B cell (primary cell): ENCODE measurements at regions not wholly inside any gene's neighbourhood (a gene's known extent, or its start where the extent isn't known, plus 50 kb on each side); places are given as distances from the start of the nearest gene placed in this dataset.

Source experiments
- ATAC-seq: fragments of 200-7000 bp; cut with Tn5 transposase; one replicate; pipeline ENCODE4 v1.10.0; 2021; ENCODE audit warnings: low read depth, mild to moderate bottlenecking, moderate number of reproducible peaks, moderate library complexity
- CTCF ChIA-PET: fragments of 350-600 bp; sonication (Branson Sonifier 250); formaldehyde crosslinking; loops from one replicate; lab custom pipeline; 2021; ENCODE audit warnings: antibody characterized with exemption, inconsistent platforms; lab: Charles Lee
- POLR2A ChIA-PET: fragments of 350-600 bp; sonication (Branson Sonifier 250); formaldehyde crosslinking; loops from one replicate; lab custom pipeline; 2021; ENCODE audit warnings: antibody characterized with exemption; lab: Charles Lee
- DNase-seq: peaks from one replicate; pipeline ENCODE4 v3.0.0; 2013
- H2AFZ ChIP-seq: 2 replicates; pipeline ENCODE4 v1.6.1; 2012; ENCODE audit warnings: mild to moderate bottlenecking, low read depth, low read length; ENCODE audit not compliant: insufficient read depth, poor library complexity, severe bottlenecking
- H3K27ac ChIP-seq, 2 donors: 1 replicate in 1 of 2; 2 replicates in 1 of 2; pipeline ENCODE4 v1.5.1; 2012 to 2013; ENCODE audit warnings: low read length in 2 of 2, mild to moderate bottlenecking in 2 of 2, moderate library complexity in 1 of 2
- H3K27me3 ChIP-seq, 4 experiments: fragments of 200-600 bp in 1 of 4; sonication (generic) in 1 of 4; replicated peaks in 1 of 4; 1 replicate in 2 of 4; 2 replicates in 2 of 4; pipeline versions ENCODE4 v1.6.1 to v1.7.0; 2013 to 2016; ENCODE audit warnings: low read length in 3 of 4, mild to moderate bottlenecking in 2 of 4, mixed read lengths in 1 of 4, moderate library complexity in 1 of 4; ENCODE audit not compliant: insufficient read depth in 4 of 4, control insufficient read depth in 3 of 4; ENCODE audit errors: control extremely low read depth in 1 of 4
- H3K36me3 ChIP-seq, 2 experiments: replicated peaks in 1 of 2; 1 replicate in 1 of 2; 2 replicates in 1 of 2; pipeline versions ENCODE4 v1.6.1 to v1.7.1; 2013; ENCODE audit warnings: low read length in 1 of 2; ENCODE audit not compliant: insufficient read depth in 2 of 2, control insufficient read depth in 1 of 2; ENCODE audit errors: control extremely low read depth in 1 of 2, extremely low read depth in 1 of 2
- H3K4me1 ChIP-seq, 2 donors: fragments of 200-600 bp in 1 of 2; sonication (generic) in 1 of 2; 1 replicate in 1 of 2; 2 replicates in 1 of 2; pipeline versions ENCODE4 v1.5.1 to v1.6.1; 2013 to 2017; ENCODE audit warnings: low read length in 2 of 2; ENCODE audit not compliant: control insufficient read depth in 2 of 2, insufficient read depth in 2 of 2
- H3K4me2 ChIP-seq: replicated peaks from 2 replicates; pipeline ENCODE3; 2012; ENCODE audit warnings: mild to moderate bottlenecking, low read depth, low read length; ENCODE audit not compliant: poor library complexity, severe bottlenecking
- H3K4me3 ChIP-seq, 5 experiments: fragments of 200-600 bp in 1 of 5; sonication (generic) in 1 of 5; 1 replicate in 3 of 5; 2 replicates in 2 of 5; pipeline versions ENCODE4 v1.5.1 to v1.7.0; 2011 to 2016; ENCODE audit warnings: low read length in 4 of 5, mild to moderate bottlenecking in 4 of 5, low read depth in 2 of 5, control low read depth in 1 of 5, moderate library complexity in 1 of 5; ENCODE audit not compliant: insufficient read depth in 1 of 5; ENCODE audit errors: control extremely low read depth in 1 of 5, extremely low read depth in 1 of 5
- H3K79me2 ChIP-seq: fragments of 200-600 bp; sonication (generic); one replicate; pipeline ENCODE4 v1.6.0; 2016; ENCODE audit warnings: low read length; ENCODE audit not compliant: control insufficient read depth, insufficient read depth
- H3K9ac ChIP-seq: fragments of 200-600 bp; sonication (generic); 2 replicates; pipeline ENCODE4 v1.6.1; 2017; ENCODE audit warnings: mild to moderate bottlenecking, low read length, moderate library complexity
- H3K9me3 ChIP-seq, 3 donors: one replicate each; pipeline versions ENCODE4 v1.6.1 to v1.7.1; 2013; ENCODE audit warnings: low read length in 2 of 3; ENCODE audit not compliant: control insufficient read depth in 2 of 3, insufficient read depth in 1 of 3; ENCODE audit errors: control extremely low read depth in 1 of 3
- H4K20me1 ChIP-seq: 2 replicates; pipeline ENCODE4 v1.6.0; 2012; ENCODE audit warnings: mild to moderate bottlenecking, low read length; ENCODE audit not compliant: insufficient read depth, control insufficient read depth, poor library complexity, severe bottlenecking
- H3K27ac Mint-ChIP-seq: one replicate; pipeline ENCODE4 v1.8.0; 2021; ENCODE audit warnings: mixed read lengths
- H3K27me3 Mint-ChIP-seq: one replicate; pipeline ENCODE4 v1.8.0; 2021; ENCODE audit warnings: mixed read lengths
- H3K4me1 Mint-ChIP-seq: one replicate; pipeline ENCODE4 v1.8.0; 2021; ENCODE audit warnings: mixed read lengths
- H3K4me3 Mint-ChIP-seq: one replicate; pipeline ENCODE4 v1.8.0; 2021; ENCODE audit warnings: mixed read lengths
- H3K9me3 Mint-ChIP-seq: one replicate; pipeline ENCODE4 v1.8.0; 2022; ENCODE audit warnings: mixed read lengths; ENCODE audit not compliant: insufficient read depth
- CTCF ChIP-seq: fragments of 200-600 bp; IDR thresholded peaks from one replicate; pipeline ENCODE4 v1.8.0; 2022; ENCODE audit warnings: antibody characterized with exemption, mild to moderate bottlenecking
- EZH2 ChIP-seq: IDR thresholded peaks from 2 replicates; pipeline ENCODE4 v1.6.1; 2012; ENCODE audit warnings: borderline replicate concordance, low read depth, mild to moderate bottlenecking, moderate library complexity, low read length; ENCODE audit not compliant: insufficient read depth, poor library complexity, severe bottlenecking
- WGBS: methylation state at CpG from one replicate; pipeline ENCODE4 v1.1.5; 2013; ENCODE audit warnings: missing lambda C conversion rate; ENCODE audit not compliant: insufficient coverage; 5-methylcytosine and 5-hydroxymethylcytosine counted together
- intact Hi-C: fragments of 100-400 bp; cut with micrococcal nuclease; formaldehyde crosslinking; loops from one replicate; pipeline ENCODE4 v1.10.0; 2022

- CTCF ChIA-PET = no interaction called here
- no peaks in the 10 kb centered on the region for H3K36me3 ChIP-seq
- H3K79me2 ChIP-seq = no peaks in the 10 kb centered on the region
- ATAC-seq (no peak), DNase-seq (no peak)
- intact Hi-C loops = no loop called here
- Mint-ChIP-seq H3K27ac (no peak overlapping the region), H3K27me3 (no peaks in the 10 kb centered on the region), H3K4me3 (no peak overlapping the region), H3K4me1 (no peaks in the 10 kb centered on the region), H3K9me3 (no peaks in the 10 kb centered on the region)
- no peaks in the 10 kb centered on the region for H3K9me3 ChIP-seq
- WGBS = no CpG with 5 or more reads among the region's 1 CpG
- H3K27me3 ChIP-seq = no peaks in the 10 kb centered on the region
- H2AFZ ChIP-seq = no peak overlapping the region
- H3K4me2 ChIP-seq = no peak overlapping the region
- no peak overlapping the region for H3K9ac ChIP-seq
- H4K20me1 ChIP-seq = no peaks in the 10 kb centered on the region
- POLR2A ChIA-PET = no interaction called here
- H3K4me3 ChIP-seq = no peak overlapping the region
- H3K27ac ChIP-seq = no peak overlapping the region
- TF ChIP-seq EZH2 (no peak), CTCF (no peak)
- H3K4me1 ChIP-seq = no peaks in the 10 kb centered on the region
Measured at GRCh38 chr13:106072014-106072413, 463.4 kb downstream of the EFNB2 start.

- no peak overlapping the region for H3K27ac ChIP-seq
- intact Hi-C loops = no loop called here
- H2AFZ ChIP-seq = no peak overlapping the region
- no peaks in the 10 kb centered on the region for H3K27me3 ChIP-seq
- ChIA-PET POLR2A (no interaction called here), CTCF (no interaction called here)
- Mint-ChIP-seq H3K27ac (no peak overlapping the region), H3K27me3 (no peaks in the 10 kb centered on the region), H3K9me3 (no peaks in the 10 kb centered on the region), H3K4me1 (no peaks in the 10 kb centered on the region), H3K4me3 (no peak overlapping the region)
- no peak overlapping the region for H3K4me3 ChIP-seq
- no peaks in the 10 kb centered on the region for H4K20me1 ChIP-seq
- ATAC-seq = no peak
- H3K4me2 ChIP-seq = no peak overlapping the region
- H3K4me1 ChIP-seq = no peaks in the 10 kb centered on the region
- no peaks in the 10 kb centered on the region for H3K36me3 ChIP-seq
- H3K9ac ChIP-seq = no peak overlapping the region
- no peak for DNase-seq
- no peaks in the 10 kb centered on the region for H3K79me2 ChIP-seq
- H3K9me3 ChIP-seq = peaks cover 0 to 4% (median 0%) of the 10 kb centered on the region in 3 donors
- TF ChIP-seq EZH2 = no peak
- TF ChIP-seq CTCF = no peak
- WGBS = 80% methylated on average over 6 of the region's 8 CpGs
Measured at GRCh38 chr13:106063591-106064313, 471.7 kb downstream of the EFNB2 start.
